ENCODE measurements at regions not wholly inside any gene's neighbourhood (a gene's known extent, or its start where the extent isn't known, plus 50 kb on each side); places are given as distances from the start of the nearest gene placed in this dataset.

GRCh38 chr2:126802316-126802715, 96.4 kb upstream of the TEX51 start:
- TF ChIP-seq EP300 (IDR thresholded peaks at IDR 0.05) (no peak), CTCF (IDR thresholded peaks at IDR 0.05) (no peak), POLR2A (IDR thresholded peaks at IDR 0.05) (no peak)
